K562 (cell line): ENCODE measurements at regions not wholly inside any gene's neighbourhood (a gene's known extent, or its start where the extent isn't known, plus 50 kb on each side); places are given as distances from the start of the nearest gene placed in this dataset.

Experiments used
- CEBPB ChIP-seq: fragments of 450-650 bp; IDR thresholded peaks from 2 replicates; pipeline ENCODE4 v1.6.1; 2016; ENCODE audit warnings: missing genetic modification characterization, missing compliant biosample characterization
- CTCF ChIP-seq, 3 experiments: IDR thresholded peaks in 2 of 3; conservative IDR thresholded peaks in 1 of 3; 2 replicates each; pipeline ENCODE4 v1.5.1; 2011 to 2012; ENCODE audit warnings: low read length in 3 of 3, mild to moderate bottlenecking in 3 of 3, control low read depth in 2 of 3, improper control_type of control experiment in 1 of 3, inconsistent platforms in 1 of 3, low read depth in 1 of 3, mixed read lengths in 1 of 3, moderate library complexity in 1 of 3; ENCODE audit not compliant: insufficient read depth in 2 of 3
- E2F4 ChIP-seq: sonication (generic); formaldehyde crosslinking; IDR thresholded peaks from 2 replicates; pipeline ENCODE4 v1.8.0; 2022; ENCODE audit warnings: mild to moderate bottlenecking, low read depth, missing genetic modification reagents
- RNF2 ChIP-seq: sonication (generic); IDR thresholded peaks from 2 replicates; pipeline ENCODE4 v1.6.1; 2016
- TCF7L2 ChIP-seq: fragments of 150-350 bp; IDR thresholded peaks from 2 replicates; pipeline ENCODE4 v1.6.1; 2016; ENCODE audit warnings: low read depth, mild to moderate bottlenecking, low read length, moderate library complexity
- YBX1 ChIP-seq: fragments of 450-650 bp; IDR thresholded peaks from 2 replicates; pipeline ENCODE4 v1.7.1; 2016; ENCODE audit warnings: mild to moderate bottlenecking

DNA sequence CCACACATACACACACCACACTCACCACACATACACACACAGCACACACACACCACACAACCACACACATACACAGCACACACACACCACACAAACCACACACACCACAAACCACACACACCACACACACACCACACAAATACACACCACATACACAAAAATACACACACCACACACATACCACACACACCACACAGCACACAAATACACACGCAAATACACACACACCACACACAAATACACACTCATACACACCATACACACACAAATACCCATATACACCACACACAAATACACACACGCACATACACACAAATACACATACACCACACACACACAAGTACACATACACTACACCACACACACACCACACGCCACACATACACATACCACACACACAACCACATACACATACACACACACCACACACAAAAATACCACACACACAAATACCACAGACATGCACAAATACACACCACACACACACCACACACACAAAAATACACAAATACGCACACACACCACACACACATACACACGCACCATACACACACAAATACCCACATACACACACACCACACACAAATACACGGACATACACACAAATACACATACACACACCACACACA, 134.6 kb upstream of the TWIST2 start:
- TF ChIP-seq TCF7L2 = no peak
- TF ChIP-seq CTCF (IDR thresholded peaks at IDR 0.05 in 2 of 3, conservative IDR thresholded peaks at IDR 0.05 in 1 of 3; ENCODE audit: insufficient read depth in 2 of 3, low read depth in 1 of 3, low read length in 3 of 3) = no peak
- no peak for TF ChIP-seq E2F4 (CRISPR knock-in tag)
- no peak for TF ChIP-seq YBX1
- TF ChIP-seq CEBPB (tag) = no peak
- no peak for TF ChIP-seq RNF2
